ENCODE measurements at regions not wholly inside any gene's neighbourhood (a gene's known extent, or its start where the extent isn't known, plus 50 kb on each side); places are given as distances from the start of the nearest gene placed in this dataset.

- TF ChIP-seq, protein P1, sequence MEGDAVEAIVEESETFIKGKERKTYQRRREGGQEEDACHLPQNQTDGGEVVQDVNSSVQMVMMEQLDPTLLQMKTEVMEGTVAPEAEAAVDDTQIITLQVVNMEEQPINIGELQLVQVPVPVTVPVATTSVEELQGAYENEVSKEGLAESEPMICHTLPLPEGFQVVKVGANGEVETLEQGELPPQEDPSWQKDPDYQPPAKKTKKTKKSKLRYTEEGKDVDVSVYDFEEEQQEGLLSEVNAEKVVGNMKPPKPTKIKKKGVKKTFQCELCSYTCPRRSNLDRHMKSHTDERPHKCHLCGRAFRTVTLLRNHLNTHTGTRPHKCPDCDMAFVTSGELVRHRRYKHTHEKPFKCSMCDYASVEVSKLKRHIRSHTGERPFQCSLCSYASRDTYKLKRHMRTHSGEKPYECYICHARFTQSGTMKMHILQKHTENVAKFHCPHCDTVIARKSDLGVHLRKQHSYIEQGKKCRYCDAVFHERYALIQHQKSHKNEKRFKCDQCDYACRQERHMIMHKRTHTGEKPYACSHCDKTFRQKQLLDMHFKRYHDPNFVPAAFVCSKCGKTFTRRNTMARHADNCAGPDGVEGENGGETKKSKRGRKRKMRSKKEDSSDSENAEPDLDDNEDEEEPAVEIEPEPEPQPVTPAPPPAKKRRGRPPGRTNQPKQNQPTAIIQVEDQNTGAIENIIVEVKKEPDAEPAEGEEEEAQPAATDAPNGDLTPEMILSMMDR (IDR thresholded peaks at IDR 0.05): no peak
- TF ChIP-seq POLR2A (IDR thresholded peaks at IDR 0.05): no peak
These were observed 92.0 kb upstream of the SIM2 start for GRCh38 chr21:36606983-36607325.
